ENCODE measurements at regions not wholly inside any gene's neighbourhood (a gene's known extent, or its start where the extent isn't known, plus 50 kb on each side); places are given as distances from the start of the nearest gene placed in this dataset.

GRCh38 chr2:5343785-5344335 lies 348.3 kb upstream of the SOX11 start:
- no peak for TF ChIP-seq CTCF (IDR thresholded peaks at IDR 0.05; ENCODE audit: insufficient read depth, missing control alignments)
- DNase-seq (ENCODE audit: insufficient read length, low spot score) (no peak), FAIRE-seq (no peak)

- FAIRE-seq: no peak
- TF ChIP-seq CTCF (IDR thresholded peaks at IDR 0.05; ENCODE audit: insufficient read depth, missing control alignments): no peak
- no peak for DNase-seq (ENCODE audit: insufficient read length, low spot score)
These were observed 339.9 kb upstream of the SOX11 start for GRCh38 chr2:5352286-5352685.

GRCh38 chr2:5353565-5353964 lies 338.6 kb upstream of the SOX11 start:
- DNase-seq (ENCODE audit: insufficient read length, low spot score) (no peak), FAIRE-seq (no peak)

GRCh38 chr2:5359397-5359796 lies 332.8 kb upstream of the SOX11 start:
- FAIRE-seq: no peak

More at GRCh38 chr2:5353565-5353964, 338.6 kb upstream of the SOX11 start:
- TF ChIP-seq CTCF (IDR thresholded peaks at IDR 0.05; ENCODE audit: insufficient read depth, missing control alignments): no peak

GRCh38 chr2:5360081-5360480 lies 332.1 kb upstream of the SOX11 start:
- DNase-seq (ENCODE audit: insufficient read length, low spot score) (no peak), FAIRE-seq (peak; percentile 70)
- TF ChIP-seq CTCF (IDR thresholded peaks at IDR 0.05; ENCODE audit: insufficient read depth, missing control alignments): no peak

More at GRCh38 chr2:5359397-5359796, 332.8 kb upstream of the SOX11 start:
- TF ChIP-seq CTCF (IDR thresholded peaks at IDR 0.05; ENCODE audit: insufficient read depth, missing control alignments): no peak
- no peak for DNase-seq (ENCODE audit: insufficient read length, low spot score)

GRCh38 chr2:5364361-5364760 lies 327.8 kb upstream of the SOX11 start:
- no peak for FAIRE-seq
- no peak for DNase-seq (ENCODE audit: insufficient read length, low spot score)
- TF ChIP-seq CTCF (IDR thresholded peaks at IDR 0.05; ENCODE audit: insufficient read depth, missing control alignments): no peak

GRCh38 chr2:5365871-5366461 lies 326.2 kb upstream of the SOX11 start:
- FAIRE-seq (no peak), DNase-seq (ENCODE audit: insufficient read length, low spot score) (peak; percentile 57)
- TF ChIP-seq CTCF (IDR thresholded peaks at IDR 0.05; ENCODE audit: insufficient read depth, missing control alignments): peak; percentile 85

Measured in D721Med (cell line).